GM19023 (cell line): ENCODE measurements at regions not wholly inside any gene's neighbourhood (a gene's known extent, or its start where the extent isn't known, plus 50 kb on each side); places are given as distances from the start of the nearest gene placed in this dataset.

ENCODE experiments used
- ATAC-seq: cut with Tn5 transposase; IDR thresholded peaks from one replicate; pipeline ENCODE4 v1.9.1; 2021; ENCODE audit warnings: mild to moderate bottlenecking, moderate library complexity; ENCODE audit not compliant: unreplicated experiment

DNA sequence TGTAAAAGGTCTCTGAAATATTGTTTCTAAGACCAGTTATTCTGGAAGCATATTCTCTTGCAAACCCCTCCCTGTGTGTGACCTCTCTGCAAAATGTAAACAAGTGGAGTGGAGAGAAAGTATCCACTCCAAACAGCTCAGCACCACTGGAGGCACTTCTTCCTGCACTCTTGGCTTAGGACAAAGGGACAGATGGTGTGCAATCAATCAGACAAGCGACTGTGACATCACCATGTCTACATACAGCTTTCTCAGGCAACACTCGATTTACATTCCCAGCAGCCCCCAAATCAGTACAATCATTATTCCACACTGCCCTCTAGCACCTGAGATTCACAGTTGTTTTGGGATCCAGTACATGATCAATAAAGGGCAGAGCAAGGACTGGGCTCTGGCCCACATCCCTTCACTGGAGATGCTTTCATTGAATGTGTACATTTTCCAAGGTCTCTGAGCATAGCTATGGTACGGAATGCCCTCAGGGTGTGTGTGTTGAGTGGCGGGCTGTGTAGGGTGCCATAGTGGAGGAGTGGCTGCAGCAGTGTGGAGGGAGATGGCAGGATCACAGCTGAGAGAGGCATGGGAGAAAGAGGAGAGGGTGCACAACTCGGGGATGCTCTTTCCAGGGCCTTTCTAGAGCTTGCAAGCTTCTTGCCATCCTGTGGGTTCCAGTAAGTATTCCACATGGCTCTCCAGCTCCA lies 311.8 kb upstream of the ST6GAL2 start:
- no peak for ATAC-seq

DNA sequence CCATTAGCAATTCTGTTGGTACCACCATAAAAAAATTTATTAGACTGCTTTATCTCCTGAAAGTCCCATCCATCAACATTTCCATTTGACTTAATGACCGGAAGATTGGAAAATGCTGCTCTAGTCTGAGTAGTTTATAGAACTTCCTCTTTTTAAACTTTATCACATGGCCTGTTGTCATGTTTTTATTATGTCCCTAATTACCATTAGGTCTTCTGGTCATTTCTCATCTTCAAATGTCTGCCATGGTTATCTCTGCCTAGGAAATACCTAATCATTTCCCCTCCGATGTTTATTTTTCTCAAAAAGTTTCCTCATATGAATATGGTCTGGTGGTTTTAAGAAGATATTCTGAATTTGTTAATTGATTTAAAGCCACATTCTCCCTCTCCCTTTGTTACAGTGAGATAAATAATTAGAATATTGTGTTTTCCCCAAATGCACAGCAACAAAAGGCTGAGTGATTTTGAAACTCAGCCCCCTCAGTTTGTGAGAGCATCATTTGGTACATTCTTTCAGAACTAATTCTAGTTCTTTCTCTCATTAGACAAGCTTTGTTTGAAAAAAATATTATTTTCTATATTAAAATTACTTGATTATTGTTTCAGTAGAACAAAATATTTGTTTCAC lies 317.1 kb upstream of the ST6GAL2 start:
- peak; percentile 58 for ATAC-seq

DNA sequence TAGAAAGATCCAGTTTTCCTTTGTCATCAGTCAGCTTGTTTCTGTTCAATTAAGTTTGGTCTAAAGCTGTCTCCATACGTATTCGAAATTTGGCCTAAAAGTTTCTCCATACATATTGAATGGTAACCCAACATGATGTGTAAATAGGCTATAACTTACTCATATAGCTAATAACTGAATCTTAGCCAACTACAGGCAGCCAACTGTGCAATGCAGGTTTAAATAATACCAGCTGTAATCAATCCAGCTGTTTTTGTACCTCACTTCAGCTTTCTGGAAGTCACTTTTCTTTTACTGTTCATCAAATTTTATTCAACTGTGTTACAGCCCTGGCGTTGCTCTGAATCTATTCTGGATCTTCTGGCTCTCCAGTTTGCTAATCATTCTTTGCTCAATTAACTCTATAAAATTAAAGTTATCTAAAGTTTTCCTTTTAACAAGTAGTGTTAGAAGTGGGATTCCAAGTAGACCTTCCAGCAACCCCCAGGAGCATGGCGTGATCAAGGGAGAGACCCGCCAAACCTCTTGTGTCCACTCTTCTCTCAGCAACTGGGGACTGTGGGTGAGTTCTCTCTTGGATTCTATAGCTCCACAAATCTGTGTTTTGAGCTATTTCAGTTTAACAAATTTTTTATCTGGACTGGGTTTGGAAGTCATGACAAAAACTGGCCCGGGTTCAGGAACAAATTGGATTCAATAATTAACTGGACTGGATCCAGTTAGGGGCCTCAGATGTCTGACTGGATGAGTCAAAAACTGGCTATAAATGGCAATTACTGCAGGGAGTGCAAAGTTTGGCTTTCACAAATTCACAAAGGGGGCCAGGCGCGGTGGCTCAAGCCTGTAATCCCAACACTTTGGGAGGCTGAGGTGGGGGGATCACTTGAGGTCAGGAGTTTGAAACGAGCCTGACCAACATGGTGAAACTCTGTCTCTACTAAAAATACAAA lies 329.7 kb upstream of the ST6GAL2 start:
- no peak for ATAC-seq

DNA sequence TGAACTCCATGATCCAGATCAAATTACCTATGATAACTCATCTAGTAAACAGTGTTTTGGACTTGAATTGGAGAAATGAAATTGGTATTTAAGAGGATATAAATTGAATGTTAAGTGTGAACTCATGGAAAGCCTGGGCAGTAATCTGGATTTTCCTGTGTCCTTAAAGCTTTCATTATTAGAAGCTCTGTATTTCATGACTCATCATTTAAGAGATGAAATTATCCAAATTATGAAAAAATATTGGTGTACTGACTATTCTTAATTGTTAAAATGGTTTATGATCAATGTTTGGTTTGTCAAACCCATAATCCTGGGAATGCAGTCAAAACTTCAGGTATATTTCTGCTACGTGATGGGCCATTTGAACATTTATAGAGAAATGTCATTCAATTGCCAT lies 332.2 kb upstream of the ST6GAL2 start:
- no peak for ATAC-seq

DNA sequence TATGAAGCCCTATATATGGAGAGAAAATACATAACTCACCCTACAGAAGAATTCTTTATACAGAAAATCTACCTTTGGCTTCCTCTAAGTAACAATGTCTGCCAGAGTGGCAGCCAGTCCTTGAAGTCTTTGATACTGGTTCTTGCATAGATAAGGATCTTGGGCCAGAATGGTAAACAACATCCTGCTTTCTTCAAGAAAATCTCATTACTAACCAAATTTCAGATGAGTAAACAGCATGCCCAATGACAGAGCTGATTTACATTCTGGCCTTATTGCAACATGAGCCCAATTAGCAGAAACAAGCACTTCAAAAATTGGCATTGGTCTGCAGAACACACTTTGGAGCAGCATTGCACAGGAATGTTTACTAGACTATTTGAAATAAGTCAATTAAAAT lies 336.5 kb upstream of the ST6GAL2 start:
- ATAC-seq: no peak

DNA sequence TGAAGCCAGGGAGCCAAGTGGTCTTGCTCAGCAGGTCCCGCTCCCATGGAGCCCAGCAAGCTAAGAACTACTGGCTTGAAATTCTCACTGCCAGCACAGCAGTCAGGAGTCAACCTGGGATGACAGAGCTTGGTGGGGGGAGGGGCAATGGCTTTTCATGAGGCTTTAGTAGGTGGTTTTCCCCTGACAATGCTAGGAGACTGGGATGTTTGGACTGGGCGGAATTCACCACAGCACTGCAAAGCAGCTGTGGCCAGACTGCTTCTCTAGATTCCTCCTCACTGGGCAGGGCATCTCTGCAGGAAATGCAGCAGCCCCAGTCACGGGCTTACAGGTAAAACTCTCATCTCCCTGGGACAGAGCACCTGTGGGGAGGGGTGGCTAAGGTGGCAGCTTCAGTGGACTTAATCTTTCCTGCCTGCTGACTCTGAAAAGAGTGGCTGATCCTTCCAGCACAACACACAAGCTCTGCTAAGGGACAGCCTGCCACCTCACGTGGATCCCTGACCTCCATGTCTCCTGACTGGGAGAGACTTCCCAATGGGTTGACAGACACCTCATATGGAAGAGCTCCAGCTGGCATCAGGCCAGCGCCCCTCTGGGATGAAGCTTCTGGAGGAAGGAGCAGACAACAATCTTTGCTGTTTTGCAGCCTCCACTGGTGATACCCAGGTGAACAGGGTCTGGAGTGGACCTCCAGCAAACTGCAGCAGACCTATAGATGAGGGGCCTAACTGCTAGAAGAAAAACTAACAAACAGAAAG lies 349.7 kb upstream of the ST6GAL2 start:
- no peak for ATAC-seq

DNA sequence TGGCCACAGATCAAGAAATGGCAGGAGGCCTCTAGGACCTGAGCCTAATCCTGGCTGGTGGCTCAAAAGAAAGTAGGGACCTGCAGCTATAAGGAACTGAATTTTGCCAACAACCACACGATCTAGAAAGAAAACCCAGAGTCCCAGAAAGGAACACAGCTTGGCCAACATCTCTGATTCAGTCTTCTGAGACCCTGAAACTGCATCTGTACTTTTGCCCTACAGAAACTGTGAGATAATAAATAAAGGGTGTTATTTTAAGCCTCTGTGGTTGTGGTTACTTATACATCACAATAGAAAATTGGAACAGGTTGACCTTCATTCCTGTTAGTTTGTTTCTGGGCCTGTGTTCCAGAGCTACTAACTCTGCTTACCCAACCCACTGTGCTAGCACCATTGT lies 356.8 kb upstream of the ST6GAL2 start:
- ATAC-seq: no peak

DNA sequence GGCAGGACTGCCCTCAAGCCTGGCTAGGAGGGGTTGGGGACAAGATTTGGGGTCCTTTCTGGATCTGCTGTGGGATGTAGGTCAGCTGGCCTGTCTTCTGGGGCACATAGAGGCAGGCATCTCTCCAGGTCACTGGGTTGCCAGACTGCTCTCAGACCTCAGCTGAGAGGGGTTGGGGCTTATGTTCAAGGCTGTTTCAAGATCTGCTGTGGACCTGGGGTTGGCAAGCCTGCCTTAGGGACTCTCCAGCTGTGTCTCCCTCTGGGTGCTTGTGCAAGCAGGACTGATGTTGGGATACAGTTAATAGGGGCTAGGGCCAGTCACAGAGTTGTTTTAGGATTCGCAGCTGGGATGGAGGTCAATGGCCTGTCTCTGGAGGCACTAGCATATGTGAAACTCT lies 363.0 kb upstream of the ST6GAL2 start:
- ATAC-seq: no peak

DNA sequence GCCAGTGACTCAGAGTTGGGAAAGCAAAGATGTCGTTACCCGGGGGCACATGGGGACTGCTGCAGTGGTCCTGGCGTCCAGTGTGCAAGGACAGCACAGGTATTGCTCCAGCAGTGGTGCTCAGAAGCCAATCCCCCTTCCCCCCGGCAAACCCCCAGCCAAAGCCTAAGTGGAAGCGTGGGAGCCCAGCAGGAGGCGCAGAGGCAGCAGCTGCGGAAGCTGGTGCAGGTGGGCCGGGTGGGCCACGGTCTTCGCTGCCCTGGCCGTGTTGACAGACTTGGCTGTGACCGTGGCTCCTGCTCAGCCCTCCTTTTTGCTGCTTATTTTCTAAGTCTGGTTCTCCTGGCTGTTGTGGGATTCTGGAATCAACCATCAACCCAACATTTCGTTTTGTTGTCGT lies 369.8 kb upstream of the ST6GAL2 start:
- no peak for ATAC-seq

DNA sequence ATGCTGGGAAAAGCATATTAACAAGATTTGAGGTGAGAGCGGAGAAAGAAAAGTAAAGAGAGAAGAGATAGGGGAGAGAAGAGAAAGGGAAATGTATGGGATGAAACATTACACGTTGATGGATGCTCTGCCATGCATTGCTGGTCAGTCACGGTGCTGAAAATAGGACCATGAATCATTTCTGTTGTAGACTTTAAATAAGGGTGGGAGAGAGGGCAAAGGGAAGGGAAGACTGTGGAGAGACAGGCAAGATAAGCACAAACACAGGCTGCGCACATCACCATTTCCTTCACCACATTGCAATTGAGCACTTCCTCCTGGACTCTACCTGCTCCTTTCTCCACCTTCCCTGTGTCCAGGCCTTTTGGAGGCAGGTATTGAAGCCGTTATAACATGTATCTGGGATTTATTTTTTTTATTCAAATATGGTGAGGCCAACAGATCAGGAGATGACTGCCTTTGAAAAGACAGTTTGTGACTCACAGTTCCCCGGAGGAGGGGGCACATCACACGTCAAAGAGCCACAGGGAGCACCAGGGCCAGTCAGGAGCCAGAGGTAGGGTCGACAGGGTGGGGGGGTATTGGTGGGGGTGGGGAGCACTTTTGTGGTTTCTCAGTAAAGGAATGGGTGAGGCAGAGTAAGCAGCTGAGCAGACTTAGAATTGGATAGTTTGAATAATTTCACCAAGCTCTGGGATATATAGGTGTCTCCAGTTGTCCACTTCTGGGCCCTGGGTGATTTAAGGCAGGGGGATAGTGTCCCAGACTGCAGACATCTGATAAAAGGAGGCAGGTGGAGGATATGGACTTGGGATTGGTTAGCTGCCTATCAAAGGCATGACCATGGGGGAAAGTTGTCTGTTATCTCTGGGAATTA lies 372.8 kb upstream of the ST6GAL2 start:
- no peak for ATAC-seq

DNA sequence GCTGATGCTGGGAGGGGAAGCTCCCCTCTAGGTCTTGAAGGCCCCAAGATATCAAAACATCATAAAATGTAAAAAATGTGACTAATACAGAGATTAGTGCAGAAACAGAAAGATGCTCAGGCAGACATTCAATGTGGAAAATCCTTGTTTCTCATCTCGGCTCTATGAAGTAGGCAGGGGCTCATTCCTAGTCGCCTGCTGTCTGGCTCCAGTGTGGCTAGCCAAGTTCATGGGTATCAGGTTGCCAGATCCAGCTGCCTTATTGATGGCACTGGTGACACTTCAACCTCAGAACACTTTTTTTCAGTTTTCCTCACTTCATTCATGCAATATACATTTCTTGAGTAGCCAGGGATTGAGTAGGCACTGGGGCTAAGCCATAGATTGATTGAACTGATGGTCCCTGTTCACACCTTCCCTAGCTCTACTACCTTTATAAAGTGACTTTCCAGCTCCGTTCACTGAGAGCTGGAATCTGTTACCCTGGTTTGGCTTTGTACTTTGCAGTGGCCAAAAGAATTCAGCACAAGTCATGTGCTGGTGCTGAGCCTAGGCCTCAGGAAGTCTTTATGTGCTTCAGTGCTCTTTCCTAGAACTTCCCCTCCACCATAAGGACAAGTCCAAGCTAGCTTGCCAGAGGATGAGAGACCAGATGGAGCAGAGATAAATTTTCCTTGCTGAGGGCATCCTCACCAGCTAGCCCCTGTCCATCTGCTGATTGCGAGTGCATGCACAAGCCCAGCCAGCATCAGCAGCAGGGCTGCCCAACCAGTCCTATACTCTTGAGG lies 373.6 kb upstream of the ST6GAL2 start:
- no peak for ATAC-seq

DNA sequence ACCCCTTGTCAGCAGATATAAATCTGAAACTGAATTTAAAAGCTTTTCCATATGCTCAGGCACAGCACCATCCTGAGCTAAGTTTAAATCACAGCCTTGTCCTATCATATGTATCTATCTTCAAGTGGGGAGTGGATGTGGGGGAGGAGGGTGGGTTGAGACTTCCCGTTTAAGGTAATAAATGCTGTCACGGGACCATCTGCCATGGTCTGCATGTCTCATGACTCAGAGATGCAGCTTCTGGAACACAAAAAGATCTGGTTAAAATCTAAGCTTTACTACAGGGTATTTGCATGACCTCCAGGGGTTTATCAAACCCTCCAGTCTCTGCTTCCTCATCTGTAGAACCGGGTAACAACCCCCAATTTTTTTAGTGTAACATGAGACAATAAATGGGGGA lies 377.7 kb upstream of the ST6GAL2 start:
- no peak for ATAC-seq

DNA sequence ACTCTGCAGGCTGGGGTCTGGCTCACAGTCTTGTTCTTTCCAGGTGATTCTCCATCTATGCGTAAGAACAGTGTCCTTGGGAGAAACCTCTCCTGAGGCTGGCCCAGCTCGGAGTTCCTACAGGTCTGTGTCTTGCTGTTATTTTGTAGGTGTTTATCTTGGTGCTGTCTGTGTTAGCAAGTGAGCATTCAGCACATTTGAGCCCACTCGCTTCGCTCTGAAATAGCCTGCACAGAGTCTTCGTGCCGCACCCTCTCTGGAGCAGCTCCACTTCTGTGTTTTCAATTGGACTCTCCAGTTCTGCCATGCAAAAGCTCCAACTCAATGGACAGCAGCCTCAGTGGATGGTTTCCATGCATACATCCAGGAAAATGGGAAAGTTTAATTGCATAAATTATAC lies 378.2 kb upstream of the ST6GAL2 start:
- no peak for ATAC-seq

DNA sequence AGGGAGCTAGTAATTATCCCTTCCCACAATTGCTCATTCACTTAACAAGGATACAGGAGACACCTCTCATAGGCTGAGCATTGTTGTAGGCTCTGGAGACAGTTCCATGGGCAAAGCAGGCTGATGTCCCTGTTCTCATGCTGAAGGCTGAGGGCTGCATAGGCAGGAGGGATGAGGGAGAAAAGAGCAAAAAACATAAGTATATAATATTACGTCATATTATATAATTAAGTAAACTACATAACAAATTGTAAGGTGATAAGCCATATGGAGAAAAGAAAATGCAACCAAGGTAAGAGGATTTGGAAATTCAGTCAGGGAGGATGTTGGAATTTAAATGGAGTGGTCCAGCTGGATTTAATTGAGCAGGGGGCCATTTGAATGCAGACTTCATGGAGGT lies 380.6 kb upstream of the ST6GAL2 start:
- no peak for ATAC-seq

DNA sequence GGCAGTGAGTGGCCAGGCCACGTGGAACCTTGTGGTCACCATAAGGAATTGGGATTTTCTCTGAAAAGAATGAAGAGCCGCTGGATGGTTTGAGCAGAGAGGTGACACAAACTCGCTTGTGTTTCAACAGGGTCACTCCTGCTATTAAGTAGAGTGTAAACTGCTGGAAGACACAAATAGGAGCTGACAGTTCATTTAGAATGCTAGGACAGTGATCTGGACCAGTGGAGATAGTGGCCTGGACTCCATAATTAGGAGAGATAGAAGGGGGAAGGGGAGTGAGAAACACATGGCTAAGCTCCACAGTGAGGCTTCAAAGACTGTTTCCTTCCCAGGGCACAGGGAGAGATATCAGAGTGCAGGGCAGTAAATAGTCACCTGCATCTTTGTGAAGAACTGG lies 381.1 kb upstream of the ST6GAL2 start:
- ATAC-seq: no peak

DNA sequence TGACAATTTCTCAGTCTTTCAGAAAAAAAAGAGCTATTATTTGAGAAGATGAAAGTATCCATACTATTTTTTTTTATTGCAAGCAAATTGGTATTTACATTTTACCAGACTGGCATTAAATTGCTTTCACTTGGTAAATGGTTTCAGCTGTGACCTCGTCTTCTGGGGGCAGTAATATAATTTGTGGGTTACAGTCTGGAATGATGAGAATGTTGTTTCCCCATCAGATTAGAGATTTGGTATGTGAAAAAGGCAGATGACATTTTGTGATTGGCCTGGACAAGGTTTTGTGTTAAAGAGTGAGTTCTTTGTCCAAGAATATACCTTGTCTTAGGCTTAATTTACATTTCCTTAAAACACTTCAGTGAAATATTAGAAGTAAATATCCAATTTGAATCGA lies 390.1 kb upstream of the ST6GAL2 start:
- ATAC-seq: no peak

DNA sequence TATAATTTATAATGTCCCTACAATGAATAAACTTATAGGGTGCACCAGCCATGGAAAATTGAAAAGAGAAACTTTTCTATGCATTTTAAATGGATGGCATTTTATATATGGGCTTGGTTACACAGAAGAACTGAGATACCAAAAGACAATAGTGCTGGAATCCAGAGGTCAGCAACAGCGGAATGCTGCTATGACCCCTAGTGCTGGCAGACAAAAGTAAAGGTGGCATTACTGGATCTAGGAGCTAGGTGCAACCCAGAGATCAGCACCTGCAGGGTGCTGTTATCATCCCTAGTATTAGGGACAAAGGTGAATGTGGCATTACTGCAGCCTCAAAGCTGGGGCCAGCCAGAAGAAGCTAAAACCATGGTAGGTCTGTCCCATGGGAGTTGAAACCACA lies 392.7 kb upstream of the ST6GAL2 start:
- no peak for ATAC-seq

DNA sequence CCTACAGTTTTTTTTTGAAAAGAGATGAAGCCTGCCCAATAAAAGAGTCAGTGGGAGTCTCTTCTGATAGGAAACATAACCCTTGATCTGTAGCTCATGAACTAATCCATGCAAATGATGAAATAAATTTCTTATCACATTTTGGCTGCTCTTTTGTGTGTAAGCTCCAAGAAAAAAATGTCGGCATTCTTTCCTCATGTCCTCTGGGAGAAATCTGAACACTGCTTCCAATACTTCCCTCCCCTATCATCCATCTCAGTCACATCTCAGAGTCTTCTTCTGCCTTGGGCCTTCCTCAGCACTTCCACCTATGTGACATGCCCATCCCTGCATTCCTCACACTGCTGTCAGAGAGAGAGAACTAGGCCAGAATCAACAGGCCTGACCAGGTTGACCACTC lies 395.7 kb upstream of the ST6GAL2 start:
- ATAC-seq: no peak

DNA sequence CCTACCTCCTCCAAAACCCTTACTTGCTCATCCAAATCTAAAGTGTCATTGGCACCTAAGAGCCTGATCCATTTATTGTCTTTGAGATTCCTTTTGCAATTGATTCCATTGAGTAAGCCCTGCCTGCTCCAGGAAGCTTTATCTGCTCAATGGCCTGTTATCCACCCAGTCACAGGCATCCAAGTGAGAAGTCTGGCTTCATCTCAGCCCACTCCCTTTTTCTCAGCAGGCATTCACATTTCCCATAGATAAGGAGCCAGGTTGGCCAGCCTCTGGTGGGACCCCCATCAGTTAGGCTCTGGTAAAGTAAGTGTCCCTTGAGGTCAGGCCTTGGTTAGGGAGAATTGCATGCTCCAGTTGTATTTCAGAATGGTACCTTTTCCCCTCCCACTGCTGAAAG lies 396.2 kb upstream of the ST6GAL2 start:
- ATAC-seq: no peak
